NB4 (cell line): ENCODE measurements at regions not wholly inside any gene's neighbourhood (a gene's known extent, or its start where the extent isn't known, plus 50 kb on each side); places are given as distances from the start of the nearest gene placed in this dataset.

Experiments
- DNase-seq: peaks from one replicate; pipeline ENCODE4 v3.0.0; 2010; ENCODE audit warnings: low read depth
- H3K4me3 ChIP-seq: one replicate; pipeline ENCODE4 v1.5.1; 2011; ENCODE audit warnings: mild to moderate bottlenecking, low read depth, low read length, moderate library complexity
- CTCF ChIP-seq: IDR thresholded peaks from one replicate; pipeline ENCODE4 v1.5.1; 2012; ENCODE audit warnings: low read depth, low read length
- MAX ChIP-seq: IDR thresholded peaks from 2 replicates; pipeline ENCODE4 v1.6.1; 2011; ENCODE audit warnings: low read depth, low read length
- MYC ChIP-seq: IDR thresholded peaks from 2 replicates; pipeline ENCODE4 v1.6.1; 2011; ENCODE audit warnings: low read depth, low read length
- POLR2A ChIP-seq: IDR thresholded peaks from 2 replicates; pipeline ENCODE4 v1.6.1; 2011; ENCODE audit warnings: mild to moderate bottlenecking; ENCODE audit not compliant: insufficient read length; ENCODE audit errors: extremely low read depth

GRCh38 chr4:77376788-77377460 lies 219.9 kb downstream of the CCNG2 start:
- DNase-seq = no peak

GRCh38 chr4:77384094-77384493 lies 221.5 kb upstream of the CXCL13 start:
- TF ChIP-seq MYC = no peak
- no peak for TF ChIP-seq CTCF
- no peak for TF ChIP-seq POLR2A
- no peak for TF ChIP-seq MAX
- DNase-seq = no peak
- H3K4me3 ChIP-seq = no peak overlapping the region

More at GRCh38 chr4:77376788-77377460, 219.9 kb downstream of the CCNG2 start:
- TF ChIP-seq CTCF (no peak), MAX (no peak), POLR2A (no peak), MYC (no peak)
- H3K4me3 ChIP-seq = no peak overlapping the region

- peak; percentile 61 for DNase-seq
- no peak for TF ChIP-seq MYC
- peak; percentile 81 for TF ChIP-seq CTCF
- H3K4me3 ChIP-seq = no peak overlapping the region
Measured at GRCh38 chr4:77385124-77385969, 220.3 kb upstream of the CXCL13 start.

- TF ChIP-seq POLR2A = no peak
- no peak for TF ChIP-seq CTCF
- no peak for TF ChIP-seq MYC
- TF ChIP-seq MAX = no peak
- DNase-seq = no peak
- no peak overlapping the region for H3K4me3 ChIP-seq
Measured at GRCh38 chr4:77393996-77394395, 211.6 kb upstream of the CXCL13 start.

- no peak for DNase-seq
- H3K4me3 ChIP-seq = no peak overlapping the region
- TF ChIP-seq CTCF = no peak
- no peak for TF ChIP-seq MAX
- TF ChIP-seq MYC = no peak
- TF ChIP-seq POLR2A = no peak
Measured at GRCh38 chr4:77395481-77395880, 210.1 kb upstream of the CXCL13 start.
